ENCODE measurements at regions not wholly inside any gene's neighbourhood (a gene's known extent, or its start where the extent isn't known, plus 50 kb on each side); places are given as distances from the start of the nearest gene placed in this dataset.

DNA sequence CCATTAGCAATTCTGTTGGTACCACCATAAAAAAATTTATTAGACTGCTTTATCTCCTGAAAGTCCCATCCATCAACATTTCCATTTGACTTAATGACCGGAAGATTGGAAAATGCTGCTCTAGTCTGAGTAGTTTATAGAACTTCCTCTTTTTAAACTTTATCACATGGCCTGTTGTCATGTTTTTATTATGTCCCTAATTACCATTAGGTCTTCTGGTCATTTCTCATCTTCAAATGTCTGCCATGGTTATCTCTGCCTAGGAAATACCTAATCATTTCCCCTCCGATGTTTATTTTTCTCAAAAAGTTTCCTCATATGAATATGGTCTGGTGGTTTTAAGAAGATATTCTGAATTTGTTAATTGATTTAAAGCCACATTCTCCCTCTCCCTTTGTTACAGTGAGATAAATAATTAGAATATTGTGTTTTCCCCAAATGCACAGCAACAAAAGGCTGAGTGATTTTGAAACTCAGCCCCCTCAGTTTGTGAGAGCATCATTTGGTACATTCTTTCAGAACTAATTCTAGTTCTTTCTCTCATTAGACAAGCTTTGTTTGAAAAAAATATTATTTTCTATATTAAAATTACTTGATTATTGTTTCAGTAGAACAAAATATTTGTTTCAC lies 317.1 kb upstream of the ST6GAL2 start:
- TF ChIP-seq ZNF317 (CRISPR knock-in tag; IDR thresholded peaks at IDR 0.05; ENCODE audit: borderline replicate concordance, low read depth): no peak
- TF ChIP-seq ZNF232 (CRISPR knock-in tag; IDR thresholded peaks at IDR 0.05): no peak
- no peak for TF ChIP-seq ETV6 (CRISPR knock-in tag; IDR thresholded peaks at IDR 0.05)
- TF ChIP-seq, protein P1, sequence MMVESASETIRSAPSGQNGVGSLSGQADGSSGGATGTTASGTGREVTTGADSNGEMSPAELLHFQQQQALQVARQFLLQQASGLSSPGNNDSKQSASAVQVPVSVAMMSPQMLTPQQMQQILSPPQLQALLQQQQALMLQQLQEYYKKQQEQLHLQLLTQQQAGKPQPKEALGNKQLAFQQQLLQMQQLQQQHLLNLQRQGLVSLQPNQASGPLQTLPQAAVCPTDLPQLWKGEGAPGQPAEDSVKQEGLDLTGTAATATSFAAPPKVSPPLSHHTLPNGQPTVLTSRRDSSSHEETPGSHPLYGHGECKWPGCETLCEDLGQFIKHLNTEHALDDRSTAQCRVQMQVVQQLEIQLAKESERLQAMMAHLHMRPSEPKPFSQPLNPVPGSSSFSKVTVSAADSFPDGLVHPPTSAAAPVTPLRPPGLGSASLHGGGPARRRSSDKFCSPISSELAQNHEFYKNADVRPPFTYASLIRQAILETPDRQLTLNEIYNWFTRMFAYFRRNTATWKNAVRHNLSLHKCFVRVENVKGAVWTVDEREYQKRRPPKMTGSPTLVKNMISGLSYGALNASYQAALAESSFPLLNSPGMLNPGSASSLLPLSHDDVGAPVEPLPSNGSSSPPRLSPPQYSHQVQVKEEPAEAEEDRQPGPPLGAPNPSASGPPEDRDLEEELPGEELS (CRISPR knock-in tag; IDR thresholded peaks at IDR 0.05): no peak
